PC-3 (cell line): ENCODE measurements at regions not wholly inside any gene's neighbourhood (a gene's known extent, or its start where the extent isn't known, plus 50 kb on each side); places are given as distances from the start of the nearest gene placed in this dataset.

ENCODE experiments used
- ATAC-seq: fragments of 200-7000 bp; cut with Tn5 transposase; 2 replicates; pipeline ENCODE4 v1.9.1; 2020; ENCODE audit warnings: mild to moderate bottlenecking, moderate library complexity
- BruUV-seq: library from RNA; stranded (reverse); fragments of 400-500 nt; replicated peaks from 2 replicates; lab custom pipeline; 2021; lab: Mats Ljungman, UMichigan
- CTCF ChIA-PET: fragments of 300-600 bp; sonication (Branson Sonifier 250); formaldehyde crosslinking; loops from one replicate; lab custom pipeline; 2022; ENCODE audit warnings: antibody characterized with exemption; lab: Charles Lee
- POLR2A ChIA-PET: fragments of 300-600 bp; sonication (Branson Sonifier 250); formaldehyde crosslinking; loops from one replicate; lab custom pipeline; 2022; ENCODE audit warnings: antibody characterized with exemption; ENCODE audit not compliant: unreplicated experiment; lab: Charles Lee
- DNase-seq: peaks from one replicate; pipeline ENCODE4 v3.0.0-alpha.2; 2015
- H2AFZ ChIP-seq: fragments of 300-600 bp; sonication (generic); 2 replicates; pipeline ENCODE4 v1.6.0; 2016; ENCODE audit warnings: antibody characterized with exemption, low read length
- H3F3A ChIP-seq: fragments of 300-600 bp; sonication (generic); one replicate; pipeline ENCODE4 v1.6.0; 2017; ENCODE audit warnings: antibody characterized with exemption, low read length, control low read depth, mild to moderate bottlenecking; ENCODE audit not compliant: unreplicated experiment
- H3K27ac ChIP-seq: fragments of 300-600 bp; sonication (generic); 2 replicates; pipeline ENCODE4 v1.5.1; 2016; ENCODE audit warnings: mild to moderate bottlenecking, low read length
- H3K27me3 ChIP-seq: fragments of 300-600 bp; sonication (generic); 2 replicates; pipeline ENCODE4 v1.6.1; 2016; ENCODE audit warnings: low read length, mixed read lengths
- H3K36me3 ChIP-seq: fragments of 300-600 bp; sonication (generic); 2 replicates; pipeline ENCODE4 v1.6.1; 2016; ENCODE audit warnings: low read depth, mixed run types, low read length, mixed read lengths
- H3K4me1 ChIP-seq: fragments of 300-600 bp; sonication (generic); 2 replicates; pipeline ENCODE4 v1.5.1; 2016; ENCODE audit warnings: low read length; ENCODE audit not compliant: insufficient read depth
- H3K4me2 ChIP-seq: fragments of 300-600 bp; sonication (generic); 2 replicates; pipeline ENCODE4 v1.6.0; 2016; ENCODE audit warnings: low read length
- H3K4me3 ChIP-seq: fragments of 300-600 bp; sonication (generic); 2 replicates; pipeline ENCODE4 v1.5.1; 2016; ENCODE audit warnings: mild to moderate bottlenecking, low read length, mixed read lengths
- H3K79me2 ChIP-seq: fragments of 300-600 bp; sonication (generic); 2 replicates; pipeline ENCODE4 v1.6.1; 2017; ENCODE audit warnings: low read length, mixed read lengths
- H3K9ac ChIP-seq: fragments of 300-600 bp; sonication (generic); 2 replicates; pipeline ENCODE4 v1.6.0; 2016; ENCODE audit warnings: mild to moderate bottlenecking, low read length
- H3K9me2 ChIP-seq: fragments of 300-600 bp; sonication (generic); replicated peaks from 2 replicates; pipeline ENCODE4 v1.6.1; 2016; ENCODE audit warnings: mixed run types, low read length, mixed read lengths
- H3K9me3 ChIP-seq: fragments of 300-600 bp; sonication (generic); 2 replicates; pipeline ENCODE4 v1.6.1; 2016; ENCODE audit warnings: low read length, mixed read lengths
- H4K20me1 ChIP-seq: fragments of 300-600 bp; sonication (generic); 2 replicates; pipeline ENCODE4 v1.6.1; 2016; ENCODE audit warnings: low read length, mixed read lengths
- EZH2 ChIP-seq: fragments of 300-600 bp; sonication (generic); IDR thresholded peaks from one replicate; pipeline ENCODE4 v1.6.1; 2017; ENCODE audit warnings: antibody characterized with exemption, mild to moderate bottlenecking, low read length; ENCODE audit not compliant: unreplicated experiment
- EZH2phosphoT487 ChIP-seq: fragments of 300-600 bp; sonication (generic); IDR thresholded peaks from 2 replicates; pipeline ENCODE4 v1.6.1; 2018; ENCODE audit warnings: mild to moderate bottlenecking, antibody characterized with exemption, low read length, borderline replicate concordance
- intact Hi-C: fragments of 100-400 bp; cut with micrococcal nuclease; formaldehyde crosslinking; loops from 2 replicates; pipeline ENCODE4 v1.9.0; 2023
- TF ChIP-seq, protein P1 (sequence below): fragments of 300-600 bp; sonication (generic); conservative IDR thresholded peaks from 2 replicates; pipeline ENCODE4 v1.5.1; 2017; ENCODE audit warnings: antibody characterized with exemption, low read depth, mild to moderate bottlenecking, low read length

DNA sequence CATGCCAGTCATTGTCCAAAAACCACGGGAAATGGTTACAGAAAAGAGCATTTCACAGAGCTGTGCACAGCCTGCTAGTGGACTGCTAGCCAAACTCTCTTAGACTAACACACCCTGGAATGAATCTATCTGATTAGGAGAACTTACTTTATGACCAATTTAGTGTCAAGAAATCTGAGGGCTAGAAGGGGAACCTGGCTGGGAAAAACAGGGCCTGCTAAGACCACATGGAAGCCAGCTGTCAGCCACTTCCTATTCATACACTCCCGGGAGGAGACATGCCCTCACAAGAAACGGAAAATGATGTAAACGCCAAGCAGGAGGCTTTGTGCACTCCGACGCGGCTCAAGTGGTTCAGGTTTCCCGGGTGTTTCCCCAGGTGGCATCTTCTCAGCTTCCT is 54.8 kb downstream of the MPP7 start:
- no peak for ATAC-seq
- ChIA-PET CTCF (no interaction called here), POLR2A (no interaction called here)
- no peaks in the 10 kb centered on the region for H4K20me1 ChIP-seq
- no peak overlapping the region for H2AFZ ChIP-seq
- no peak overlapping the region for H3K4me3 ChIP-seq
- H3K4me1 ChIP-seq = peaks cover 9% of the 10 kb centered on the region
- BruUV-seq = no TSS peak
- no peak for TF ChIP-seq EZH2phosphoT487
- no peak for TF ChIP-seq EZH2
- TF ChIP-seq, protein P1, sequence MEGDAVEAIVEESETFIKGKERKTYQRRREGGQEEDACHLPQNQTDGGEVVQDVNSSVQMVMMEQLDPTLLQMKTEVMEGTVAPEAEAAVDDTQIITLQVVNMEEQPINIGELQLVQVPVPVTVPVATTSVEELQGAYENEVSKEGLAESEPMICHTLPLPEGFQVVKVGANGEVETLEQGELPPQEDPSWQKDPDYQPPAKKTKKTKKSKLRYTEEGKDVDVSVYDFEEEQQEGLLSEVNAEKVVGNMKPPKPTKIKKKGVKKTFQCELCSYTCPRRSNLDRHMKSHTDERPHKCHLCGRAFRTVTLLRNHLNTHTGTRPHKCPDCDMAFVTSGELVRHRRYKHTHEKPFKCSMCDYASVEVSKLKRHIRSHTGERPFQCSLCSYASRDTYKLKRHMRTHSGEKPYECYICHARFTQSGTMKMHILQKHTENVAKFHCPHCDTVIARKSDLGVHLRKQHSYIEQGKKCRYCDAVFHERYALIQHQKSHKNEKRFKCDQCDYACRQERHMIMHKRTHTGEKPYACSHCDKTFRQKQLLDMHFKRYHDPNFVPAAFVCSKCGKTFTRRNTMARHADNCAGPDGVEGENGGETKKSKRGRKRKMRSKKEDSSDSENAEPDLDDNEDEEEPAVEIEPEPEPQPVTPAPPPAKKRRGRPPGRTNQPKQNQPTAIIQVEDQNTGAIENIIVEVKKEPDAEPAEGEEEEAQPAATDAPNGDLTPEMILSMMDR = no peak
- no peak overlapping the region for H3K9ac ChIP-seq
- intact Hi-C loops = loop anchor here (10.0 kb wide), 1 partner anchor 383 kb away; no protein-coding TSS in a partner anchor
- DNase-seq = no peak
- H3F3A ChIP-seq = no peaks in the 10 kb centered on the region
- H3K4me2 ChIP-seq = no peak overlapping the region
- no peaks in the 10 kb centered on the region for H3K27me3 ChIP-seq
- H3K79me2 ChIP-seq = 0 out of 2 replicates have a peak, but pooled peaks cover 4% of the 10 kb centered on the region
- H3K36me3 ChIP-seq = no peaks in the 10 kb centered on the region
- no peaks in the 10 kb centered on the region for H3K9me2 ChIP-seq
- no peak overlapping the region for H3K27ac ChIP-seq
- H3K9me3 ChIP-seq = no peaks in the 10 kb centered on the region

DNA sequence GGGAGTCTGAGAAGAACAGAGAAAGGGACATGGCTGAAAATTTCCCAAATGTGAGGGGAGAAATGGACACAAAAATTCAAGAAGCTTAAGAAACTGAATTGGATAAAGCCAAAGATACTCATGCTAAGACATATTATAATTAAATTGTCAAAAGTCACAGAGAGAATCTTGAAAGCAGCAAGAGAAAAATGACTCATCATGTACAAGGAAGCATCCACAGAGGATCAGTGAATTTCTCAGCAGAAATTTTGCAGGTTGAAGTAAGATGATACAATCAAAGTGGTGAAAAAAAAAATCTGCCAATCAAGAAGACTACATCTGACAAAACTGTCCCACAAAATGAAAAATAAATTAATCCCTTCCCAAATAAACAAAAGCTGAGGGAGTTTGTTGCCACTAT is 56.8 kb downstream of the MPP7 start:
- no peak overlapping the region for H2AFZ ChIP-seq
- H3K9me2 ChIP-seq = no peaks in the 10 kb centered on the region
- H3K79me2 ChIP-seq = no peaks in the 10 kb centered on the region
- TF ChIP-seq, protein P1 = no peak
- no peak for TF ChIP-seq EZH2phosphoT487
- TF ChIP-seq EZH2 = no peak
- intact Hi-C loops = loop anchor here (10.0 kb wide), 1 partner anchor 381 kb away; no protein-coding TSS in a partner anchor
- H3K4me2 ChIP-seq = no peak overlapping the region
- H3K4me1 ChIP-seq = peaks cover 14% of the 10 kb centered on the region
- no peaks in the 10 kb centered on the region for H3K9me3 ChIP-seq
- ATAC-seq (no peak), DNase-seq (no peak)
- H3K36me3 ChIP-seq = no peaks in the 10 kb centered on the region
- H3K27me3 ChIP-seq = no peaks in the 10 kb centered on the region
- no peaks in the 10 kb centered on the region for H4K20me1 ChIP-seq
- POLR2A ChIA-PET = no interaction called here
- H3F3A ChIP-seq = no peaks in the 10 kb centered on the region
- no peak overlapping the region for H3K27ac ChIP-seq
- no TSS peak for BruUV-seq
- H3K4me3 ChIP-seq = no peak overlapping the region
- no peak overlapping the region for H3K9ac ChIP-seq
- CTCF ChIA-PET = no interaction called here

DNA sequence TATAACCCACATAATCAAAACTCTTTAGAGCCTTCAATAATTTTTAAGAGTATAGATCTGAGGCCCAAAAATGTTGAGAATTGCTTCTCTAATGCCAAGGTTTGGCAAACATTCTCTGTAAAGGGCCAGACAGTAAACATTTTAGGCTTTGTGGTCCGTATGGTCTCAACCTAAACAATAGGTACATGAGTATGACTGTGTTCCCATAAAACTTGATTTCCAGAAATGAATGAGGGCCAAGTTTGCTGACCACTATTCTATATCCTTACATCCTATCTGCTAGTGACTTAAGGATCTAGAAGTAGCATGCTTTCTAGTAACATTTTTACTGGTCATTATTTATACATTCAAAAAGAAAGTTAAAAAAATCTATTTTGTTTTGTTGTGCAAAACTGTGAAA is 58.9 kb downstream of the MPP7 start:
- BruUV-seq = no TSS peak
- Histone ChIP-seq H3K9me3 (no peaks in the 10 kb centered on the region), H2AFZ (no peak overlapping the region), H3K4me2 (no peak overlapping the region), H3K9ac (no peak overlapping the region), H3K36me3 (no peaks in the 10 kb centered on the region), H3F3A (no peaks in the 10 kb centered on the region), H3K4me1 (peaks cover 14% of the 10 kb centered on the region), H4K20me1 (no peaks in the 10 kb centered on the region), H3K27ac (no peak overlapping the region), H3K27me3 (no peaks in the 10 kb centered on the region), H3K9me2 (no peaks in the 10 kb centered on the region), H3K4me3 (no peak overlapping the region), H3K79me2 (no peaks in the 10 kb centered on the region)
- no peak for TF ChIP-seq EZH2
- ChIA-PET POLR2A (no interaction called here), CTCF (no interaction called here)
- ATAC-seq (peak; percentile 55; the same call in 1 of the 2 replicates), DNase-seq (peak; percentile 56)
- intact Hi-C loops = loop anchor here (5.0 to 10.0 kb wide), 3 partner anchors 42 to 502 kb away; no protein-coding TSS in a partner anchor
